HepG2 (cell line): ENCODE measurements at regions not wholly inside any gene's neighbourhood (a gene's known extent, or its start where the extent isn't known, plus 50 kb on each side); places are given as distances from the start of the nearest gene placed in this dataset.

Experiments
- CREM ChIP-seq, 2 experiments: sonication (generic) in 1 of 2; formaldehyde crosslinking in 1 of 2; IDR thresholded peaks; 2 replicates each; pipeline versions ENCODE4 v1.4.0 to v1.6.1; 2016 to 2020; ENCODE audit warnings: antibody characterized with exemption in 1 of 2, mild to moderate bottlenecking in 1 of 2, missing genetic modification reagents in 1 of 2
- HNF4A ChIP-seq: sonication (generic); formaldehyde crosslinking; IDR thresholded peaks from 2 replicates; pipeline ENCODE4 v1.4.0; 2020; ENCODE audit warnings: missing genetic modification reagents
- RAD21 ChIP-seq: fragments of 450-650 bp; formaldehyde crosslinking; IDR thresholded peaks from 2 replicates; pipeline ENCODE4 v1.5.0; 2020; ENCODE audit warnings: mild to moderate bottlenecking
- ZNF652 ChIP-seq: IDR thresholded peaks from 2 replicates; pipeline ENCODE4 v1.6.1; 2016; ENCODE audit warnings: low read depth, borderline replicate concordance
- TF ChIP-seq, protein P1 (sequence below): sonication (generic); formaldehyde crosslinking; IDR thresholded peaks from 2 replicates; pipeline ENCODE4 v1.5.0; 2020; ENCODE audit warnings: mild to moderate bottlenecking, missing genetic modification reagents, moderate library complexity

DNA sequence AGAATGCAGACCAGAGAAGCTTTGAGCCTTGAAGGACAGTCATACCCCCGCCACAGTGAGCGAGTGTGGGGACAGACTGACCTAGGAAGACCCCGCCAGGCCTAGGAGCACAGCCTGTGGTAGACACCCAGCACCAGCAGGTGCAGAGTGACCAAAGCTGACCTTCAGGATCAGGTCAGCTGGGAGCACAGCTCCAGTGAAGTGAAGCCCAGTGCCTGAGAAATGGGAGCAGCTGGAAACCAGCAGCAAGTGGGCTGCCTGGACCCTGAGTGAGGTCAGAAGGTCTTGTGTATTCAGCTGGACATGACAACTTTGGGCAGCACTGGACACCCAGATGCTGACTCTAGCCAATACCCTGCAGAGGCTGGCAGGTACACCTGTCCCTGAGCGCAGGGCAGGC lies 268.9 kb downstream of the TEX29 start:
- no peak for TF ChIP-seq HNF4A
- no peak for TF ChIP-seq CREM (IDR thresholded peaks at IDR 0.05)
- TF ChIP-seq CREM (CRISPR knock-in tag; IDR thresholded peaks at IDR 0.05) = no peak
- TF ChIP-seq ZNF652 = no peak
- TF ChIP-seq, protein P1, sequence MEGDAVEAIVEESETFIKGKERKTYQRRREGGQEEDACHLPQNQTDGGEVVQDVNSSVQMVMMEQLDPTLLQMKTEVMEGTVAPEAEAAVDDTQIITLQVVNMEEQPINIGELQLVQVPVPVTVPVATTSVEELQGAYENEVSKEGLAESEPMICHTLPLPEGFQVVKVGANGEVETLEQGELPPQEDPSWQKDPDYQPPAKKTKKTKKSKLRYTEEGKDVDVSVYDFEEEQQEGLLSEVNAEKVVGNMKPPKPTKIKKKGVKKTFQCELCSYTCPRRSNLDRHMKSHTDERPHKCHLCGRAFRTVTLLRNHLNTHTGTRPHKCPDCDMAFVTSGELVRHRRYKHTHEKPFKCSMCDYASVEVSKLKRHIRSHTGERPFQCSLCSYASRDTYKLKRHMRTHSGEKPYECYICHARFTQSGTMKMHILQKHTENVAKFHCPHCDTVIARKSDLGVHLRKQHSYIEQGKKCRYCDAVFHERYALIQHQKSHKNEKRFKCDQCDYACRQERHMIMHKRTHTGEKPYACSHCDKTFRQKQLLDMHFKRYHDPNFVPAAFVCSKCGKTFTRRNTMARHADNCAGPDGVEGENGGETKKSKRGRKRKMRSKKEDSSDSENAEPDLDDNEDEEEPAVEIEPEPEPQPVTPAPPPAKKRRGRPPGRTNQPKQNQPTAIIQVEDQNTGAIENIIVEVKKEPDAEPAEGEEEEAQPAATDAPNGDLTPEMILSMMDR = no peak
- no peak for TF ChIP-seq RAD21 (CRISPR knock-in tag)
